Calu3 (cell line): ENCODE measurements at regions not wholly inside any gene's neighbourhood (a gene's known extent, or its start where the extent isn't known, plus 50 kb on each side); places are given as distances from the start of the nearest gene placed in this dataset.

ENCODE experiments used
- BruUV-seq: library from RNA; stranded (reverse); fragments of 400-500 nt; replicated peaks from 2 replicates; lab custom pipeline; 2021; lab: Mats Ljungman, UMichigan
- CTCF ChIA-PET: fragments of 300-600 bp; sonication (Branson Sonifier 250); formaldehyde crosslinking; loops from one replicate; lab custom pipeline; 2022; ENCODE audit warnings: antibody characterized with exemption; lab: Charles Lee
- DNase-seq: peaks from one replicate; pipeline ENCODE4 v3.0.0; 2022
- H3K27ac Mint-ChIP-seq: one replicate; pipeline ENCODE4 v1.8.0; 2022; ENCODE audit warnings: mixed read lengths; ENCODE audit not compliant: unreplicated experiment
- H3K27me3 Mint-ChIP-seq: one replicate; pipeline ENCODE4 v1.8.0; 2022; ENCODE audit warnings: mixed read lengths; ENCODE audit not compliant: unreplicated experiment
- H3K36me3 Mint-ChIP-seq: one replicate; pipeline ENCODE4 v1.8.0; 2022; ENCODE audit warnings: mild to moderate bottlenecking, moderate library complexity, mixed read lengths; ENCODE audit not compliant: insufficient read depth, unreplicated experiment
- H3K4me1 Mint-ChIP-seq: one replicate; pipeline ENCODE4 v1.8.0; 2022; ENCODE audit warnings: mild to moderate bottlenecking, low read depth, mixed read lengths; ENCODE audit not compliant: unreplicated experiment
- H3K4me3 Mint-ChIP-seq: one replicate; pipeline ENCODE4 v1.8.0; 2022; ENCODE audit warnings: mild to moderate bottlenecking, low read depth, moderate library complexity, mixed read lengths; ENCODE audit not compliant: unreplicated experiment
- H3K9me3 Mint-ChIP-seq: one replicate; pipeline ENCODE4 v1.8.0; 2022; ENCODE audit warnings: low read depth, mixed read lengths; ENCODE audit not compliant: unreplicated experiment
- intact Hi-C: fragments of 100-400 bp; cut with micrococcal nuclease; formaldehyde crosslinking; loops from one replicate; pipeline ENCODE4 v1.10.0; 2022; ENCODE audit not compliant: unreplicated experiment
- TF ChIP-seq, protein P1 (sequence below): fragments of 200-600 bp; IDR thresholded peaks from one replicate; pipeline ENCODE4 v1.8.0; 2022; ENCODE audit warnings: antibody characterized with exemption; ENCODE audit not compliant: unreplicated experiment

GRCh38 chr1:215380566-215380965, 186.5 kb upstream of the KCTD3 start:
- no peak overlapping the region for H3K27ac Mint-ChIP-seq

DNA sequence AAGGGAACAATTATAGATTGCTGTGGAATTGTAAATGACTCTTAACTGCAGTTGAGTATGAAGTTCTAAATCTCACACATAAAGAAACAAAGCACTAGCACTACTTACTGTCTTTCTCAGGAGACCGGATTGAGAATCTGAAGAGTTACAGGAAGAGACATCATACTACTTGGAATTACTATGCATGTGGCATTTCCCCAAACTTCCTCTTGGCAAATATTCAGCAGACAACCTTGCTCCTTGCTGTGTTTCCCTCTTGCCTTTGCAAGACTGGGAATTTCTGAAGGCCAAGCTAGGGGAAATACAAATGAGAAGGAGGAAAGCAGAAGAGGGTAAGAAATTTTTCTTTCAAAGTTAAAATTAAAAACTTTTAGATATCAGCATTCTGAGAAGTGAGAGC, 173.6 kb upstream of the KCTD3 start:
- DNase-seq = no peak
- H3K4me1 Mint-ChIP-seq = no peaks in the 10 kb centered on the region
- CTCF ChIA-PET = no interaction called here
- H3K36me3 Mint-ChIP-seq = no peaks in the 10 kb centered on the region
- TF ChIP-seq, protein P1, sequence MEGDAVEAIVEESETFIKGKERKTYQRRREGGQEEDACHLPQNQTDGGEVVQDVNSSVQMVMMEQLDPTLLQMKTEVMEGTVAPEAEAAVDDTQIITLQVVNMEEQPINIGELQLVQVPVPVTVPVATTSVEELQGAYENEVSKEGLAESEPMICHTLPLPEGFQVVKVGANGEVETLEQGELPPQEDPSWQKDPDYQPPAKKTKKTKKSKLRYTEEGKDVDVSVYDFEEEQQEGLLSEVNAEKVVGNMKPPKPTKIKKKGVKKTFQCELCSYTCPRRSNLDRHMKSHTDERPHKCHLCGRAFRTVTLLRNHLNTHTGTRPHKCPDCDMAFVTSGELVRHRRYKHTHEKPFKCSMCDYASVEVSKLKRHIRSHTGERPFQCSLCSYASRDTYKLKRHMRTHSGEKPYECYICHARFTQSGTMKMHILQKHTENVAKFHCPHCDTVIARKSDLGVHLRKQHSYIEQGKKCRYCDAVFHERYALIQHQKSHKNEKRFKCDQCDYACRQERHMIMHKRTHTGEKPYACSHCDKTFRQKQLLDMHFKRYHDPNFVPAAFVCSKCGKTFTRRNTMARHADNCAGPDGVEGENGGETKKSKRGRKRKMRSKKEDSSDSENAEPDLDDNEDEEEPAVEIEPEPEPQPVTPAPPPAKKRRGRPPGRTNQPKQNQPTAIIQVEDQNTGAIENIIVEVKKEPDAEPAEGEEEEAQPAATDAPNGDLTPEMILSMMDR = no peak
- H3K4me3 Mint-ChIP-seq = no peak overlapping the region
- BruUV-seq = no TSS peak
- no peak overlapping the region for H3K27ac Mint-ChIP-seq
- peaks cover 5% of the 10 kb centered on the region for H3K9me3 Mint-ChIP-seq
- intact Hi-C loops = no loop called here
- H3K27me3 Mint-ChIP-seq = no peaks in the 10 kb centered on the region

More at GRCh38 chr1:215380566-215380965, 186.5 kb upstream of the KCTD3 start:
- intact Hi-C loops = no loop called here
- Mint-ChIP-seq H3K4me1 (no peaks in the 10 kb centered on the region), H3K27me3 (no peaks in the 10 kb centered on the region), H3K9me3 (no peaks in the 10 kb centered on the region), H3K36me3 (no peaks in the 10 kb centered on the region), H3K4me3 (no peak overlapping the region)
- no peak for DNase-seq
- TF ChIP-seq, protein P1 = no peak
- CTCF ChIA-PET = no interaction called here
- no TSS peak for BruUV-seq

- DNase-seq = no peak
- Mint-ChIP-seq H3K27ac (no peak overlapping the region), H3K4me1 (no peaks in the 10 kb centered on the region), H3K4me3 (no peak overlapping the region), H3K36me3 (no peaks in the 10 kb centered on the region), H3K27me3 (no peaks in the 10 kb centered on the region), H3K9me3 (peaks cover 5% of the 10 kb centered on the region)
- intact Hi-C loops = no loop called here
- BruUV-seq = no TSS peak
- CTCF ChIA-PET = interaction anchor here (1.2 kb wide), 1 partner anchor 13 kb away, joined by 3 read pairs; no protein-coding TSS in a partner anchor
- TF ChIP-seq, protein P1 = no peak
Observed at GRCh38 chr1:215394084-215394991, 172.8 kb upstream of the KCTD3 start.

DNA sequence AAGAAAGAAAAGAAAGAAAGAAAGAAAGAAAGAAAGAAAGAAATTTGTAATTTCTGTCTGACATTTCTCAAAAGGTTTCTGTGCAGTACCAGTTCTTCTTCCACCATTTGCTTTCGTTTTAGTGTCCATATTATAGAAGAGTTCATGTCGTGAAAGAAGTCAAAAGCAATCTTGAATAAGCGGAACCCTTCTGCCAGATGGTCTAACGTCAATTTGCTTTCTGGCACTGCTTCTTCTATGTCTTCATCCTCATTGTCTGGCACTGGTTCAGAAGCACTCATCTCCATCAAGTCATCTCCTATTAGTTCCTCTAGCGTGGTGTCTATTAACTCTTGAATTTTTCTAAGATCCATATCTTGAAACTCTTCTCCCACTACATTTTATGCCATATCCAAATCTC, 170.0 kb upstream of the KCTD3 start:
- H3K4me1 Mint-ChIP-seq = no peaks in the 10 kb centered on the region
- peaks cover 3% of the 10 kb centered on the region for H3K9me3 Mint-ChIP-seq
- CTCF ChIA-PET = no interaction called here
- intact Hi-C loops = no loop called here
- no peaks in the 10 kb centered on the region for H3K36me3 Mint-ChIP-seq
- no peak overlapping the region for H3K4me3 Mint-ChIP-seq
- H3K27ac Mint-ChIP-seq = no peak overlapping the region
- no TSS peak for BruUV-seq
- no peak for DNase-seq
- H3K27me3 Mint-ChIP-seq = no peaks in the 10 kb centered on the region
- TF ChIP-seq, protein P1 = no peak
